ENCODE measurements at regions not wholly inside any gene's neighbourhood (a gene's known extent, or its start where the extent isn't known, plus 50 kb on each side); places are given as distances from the start of the nearest gene placed in this dataset.

DNA sequence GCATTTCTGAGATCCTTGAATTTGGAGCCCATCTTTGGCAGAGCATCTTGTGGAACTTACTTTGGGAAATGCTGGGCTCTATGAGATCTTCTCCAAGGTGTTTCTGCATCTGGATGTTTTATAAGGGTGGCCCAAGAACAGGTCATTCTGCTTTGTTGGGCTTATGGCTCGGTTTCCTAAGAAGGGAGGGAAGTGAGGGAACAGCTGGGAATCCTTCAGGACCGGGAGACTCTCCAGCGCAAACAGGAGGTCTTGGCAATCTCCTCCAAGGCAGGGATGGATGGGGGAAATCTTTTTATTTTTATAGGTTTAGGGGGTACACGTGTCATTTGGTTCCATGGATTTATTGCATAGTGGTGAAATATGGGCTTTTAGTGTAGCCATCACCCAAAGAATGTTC, 54.7 kb downstream of the IRX3 start:
- H3K79me2 ChIP-seq = no peaks in the 10 kb centered on the region
- TF ChIP-seq, protein P1, sequence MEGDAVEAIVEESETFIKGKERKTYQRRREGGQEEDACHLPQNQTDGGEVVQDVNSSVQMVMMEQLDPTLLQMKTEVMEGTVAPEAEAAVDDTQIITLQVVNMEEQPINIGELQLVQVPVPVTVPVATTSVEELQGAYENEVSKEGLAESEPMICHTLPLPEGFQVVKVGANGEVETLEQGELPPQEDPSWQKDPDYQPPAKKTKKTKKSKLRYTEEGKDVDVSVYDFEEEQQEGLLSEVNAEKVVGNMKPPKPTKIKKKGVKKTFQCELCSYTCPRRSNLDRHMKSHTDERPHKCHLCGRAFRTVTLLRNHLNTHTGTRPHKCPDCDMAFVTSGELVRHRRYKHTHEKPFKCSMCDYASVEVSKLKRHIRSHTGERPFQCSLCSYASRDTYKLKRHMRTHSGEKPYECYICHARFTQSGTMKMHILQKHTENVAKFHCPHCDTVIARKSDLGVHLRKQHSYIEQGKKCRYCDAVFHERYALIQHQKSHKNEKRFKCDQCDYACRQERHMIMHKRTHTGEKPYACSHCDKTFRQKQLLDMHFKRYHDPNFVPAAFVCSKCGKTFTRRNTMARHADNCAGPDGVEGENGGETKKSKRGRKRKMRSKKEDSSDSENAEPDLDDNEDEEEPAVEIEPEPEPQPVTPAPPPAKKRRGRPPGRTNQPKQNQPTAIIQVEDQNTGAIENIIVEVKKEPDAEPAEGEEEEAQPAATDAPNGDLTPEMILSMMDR (IDR thresholded peaks at IDR 0.05) = no peak
- H3K27ac ChIP-seq = no peak overlapping the region
- no peak overlapping the region for H3K4me3 ChIP-seq (ENCODE audit: low read depth, low read length)
- H3K4me2 ChIP-seq (ENCODE audit: low read length) = no peak overlapping the region
- no peaks in the 10 kb centered on the region for H3K9me3 ChIP-seq (ENCODE audit: control insufficient read depth, low read length)
- no peaks in the 10 kb centered on the region for H3K27me3 ChIP-seq (ENCODE audit: control insufficient read depth, insufficient read depth, low read length)
- H3K36me3 ChIP-seq (ENCODE audit: control insufficient read depth, insufficient read depth, low read length) = no peaks in the 10 kb centered on the region
- H3K9ac ChIP-seq = no peak overlapping the region
- no peaks in the 10 kb centered on the region for H3K4me1 ChIP-seq
- no peak overlapping the region for H2AFZ ChIP-seq

GRCh38 chr16:54231336-54231735, 55.3 kb downstream of the IRX3 start:
- H3K9me3 ChIP-seq (ENCODE audit: control insufficient read depth, low read length) = no peaks in the 10 kb centered on the region
- no peak overlapping the region for H3K27ac ChIP-seq
- no peaks in the 10 kb centered on the region for H3K79me2 ChIP-seq
- H2AFZ ChIP-seq = no peak overlapping the region
- H3K27me3 ChIP-seq (ENCODE audit: control insufficient read depth, insufficient read depth, low read length) = no peaks in the 10 kb centered on the region
- H3K4me2 ChIP-seq (ENCODE audit: low read length) = no peak overlapping the region
- no peak overlapping the region for H3K9ac ChIP-seq
- TF ChIP-seq, protein P1 (IDR thresholded peaks at IDR 0.05) = no peak
- H3K36me3 ChIP-seq (ENCODE audit: control insufficient read depth, insufficient read depth, low read length) = no peaks in the 10 kb centered on the region
- no peaks in the 10 kb centered on the region for H3K4me1 ChIP-seq
- H3K4me3 ChIP-seq (ENCODE audit: low read depth, low read length) = no peak overlapping the region

DNA sequence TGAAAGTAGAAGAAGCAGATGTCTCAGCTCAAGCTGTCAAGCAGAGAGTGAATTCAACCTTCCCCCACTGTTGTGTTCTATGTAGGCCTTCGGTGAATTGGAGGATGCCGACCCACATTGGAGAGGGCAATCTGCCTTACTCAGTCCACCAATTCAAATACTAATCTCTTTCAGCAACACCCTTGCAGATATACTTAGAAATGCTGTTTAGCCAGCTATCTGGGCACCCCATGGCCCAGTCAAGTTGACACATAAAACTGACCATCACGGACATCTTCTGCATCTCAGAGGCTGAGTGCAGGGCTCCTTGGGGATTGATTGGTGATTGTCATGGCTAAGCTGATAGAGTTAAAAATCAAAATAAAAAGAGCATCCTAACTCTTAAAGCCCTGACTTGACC, 58.3 kb downstream of the IRX3 start:
- Histone ChIP-seq H3K27me3 (ENCODE audit: control insufficient read depth, insufficient read depth, low read length) (no peaks in the 10 kb centered on the region), H3K9ac (no peak overlapping the region), H3K36me3 (ENCODE audit: control insufficient read depth, insufficient read depth, low read length) (no peaks in the 10 kb centered on the region), H3K4me2 (ENCODE audit: low read length) (no peak overlapping the region), H3K79me2 (no peaks in the 10 kb centered on the region), H2AFZ (no peak overlapping the region), H3K4me1 (no peaks in the 10 kb centered on the region), H3K4me3 (ENCODE audit: low read depth, low read length) (no peak overlapping the region), H3K9me3 (ENCODE audit: control insufficient read depth, low read length) (no peaks in the 10 kb centered on the region), H3K27ac (no peak overlapping the region)
- TF ChIP-seq, protein P1 (IDR thresholded peaks at IDR 0.05) = no peak

GRCh38 chr16:54226296-54227010, 60.1 kb downstream of the IRX3 start:
- Histone ChIP-seq H3K4me2 (ENCODE audit: low read length) (no peak overlapping the region), H3K9me3 (ENCODE audit: control insufficient read depth, low read length) (no peaks in the 10 kb centered on the region), H3K4me3 (ENCODE audit: low read depth, low read length) (no peak overlapping the region), H3K27me3 (ENCODE audit: control insufficient read depth, insufficient read depth, low read length) (no peaks in the 10 kb centered on the region), H3K79me2 (no peaks in the 10 kb centered on the region), H3K4me1 (no peaks in the 10 kb centered on the region), H3K36me3 (ENCODE audit: control insufficient read depth, insufficient read depth, low read length) (no peaks in the 10 kb centered on the region), H3K9ac (no peak overlapping the region), H3K27ac (no peak overlapping the region), H2AFZ (no peak overlapping the region)
- TF ChIP-seq, protein P1 (IDR thresholded peaks at IDR 0.05) = no peak

DNA sequence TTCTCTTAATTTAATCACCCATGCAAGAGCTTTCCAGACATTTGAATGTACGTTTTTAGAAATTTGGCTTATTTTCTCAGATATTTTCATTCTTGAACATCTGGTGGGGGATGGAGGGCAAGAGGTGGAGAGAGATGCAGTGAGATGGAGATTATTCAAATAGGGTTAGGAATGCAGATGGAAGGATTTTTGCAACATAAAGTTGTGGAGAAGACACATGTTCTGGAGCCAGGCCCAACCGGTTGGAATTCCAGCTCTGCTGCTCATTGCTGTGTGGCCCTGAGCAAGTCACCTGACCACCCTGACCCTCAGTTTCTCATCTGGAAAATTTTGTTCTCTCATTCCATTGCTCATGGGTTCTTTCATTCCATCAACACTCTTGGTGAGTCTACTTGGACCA, 66.9 kb downstream of the IRX3 start:
- Histone ChIP-seq H3K27me3 (ENCODE audit: control insufficient read depth, insufficient read depth, low read length) (no peaks in the 10 kb centered on the region), H3K9ac (no peak overlapping the region)

More for the DNA sequence above, 66.9 kb downstream of the IRX3 start:
- Histone ChIP-seq H3K4me1 (no peaks in the 10 kb centered on the region), H3K27ac (no peak overlapping the region), H3K4me2 (ENCODE audit: low read length) (no peak overlapping the region), H3K4me3 (ENCODE audit: low read depth, low read length) (no peak overlapping the region), H3K9me3 (ENCODE audit: control insufficient read depth, low read length) (no peaks in the 10 kb centered on the region), H2AFZ (no peak overlapping the region), H3K36me3 (ENCODE audit: control insufficient read depth, insufficient read depth, low read length) (no peaks in the 10 kb centered on the region), H3K79me2 (no peaks in the 10 kb centered on the region)
- TF ChIP-seq, protein P1 (IDR thresholded peaks at IDR 0.05) = no peak
